Smooth muscle cell (in vitro differentiated cells): ENCODE measurements at regions not wholly inside any gene's neighbourhood (a gene's known extent, or its start where the extent isn't known, plus 50 kb on each side); places are given as distances from the start of the nearest gene placed in this dataset.

Experiments used
- DNase-seq: peaks from one replicate; lab custom pipeline; 2025; ENCODE audit not compliant: unreplicated experiment; lab: John Stamatoyannopoulos, UW
- H2AFZ ChIP-seq: fragments of 200-600 bp; sonication (generic); 2 replicates; pipeline ENCODE4 v1.6.0; 2016; ENCODE audit warnings: antibody characterized with exemption, low read depth, mild to moderate bottlenecking
- H3F3A ChIP-seq: fragments of 200-600 bp; sonication (generic); 2 replicates; pipeline ENCODE4 v1.6.0; 2017; ENCODE audit warnings: antibody characterized with exemption, low read depth
- H3K27ac ChIP-seq: fragments of 200-600 bp; sonication (generic); 2 replicates; pipeline ENCODE4 v1.5.1; 2016; ENCODE audit warnings: low read depth, mild to moderate bottlenecking
- H3K27me3 ChIP-seq: fragments of 200-600 bp; sonication (generic); 2 replicates; pipeline ENCODE4 v1.6.1; 2016; ENCODE audit warnings: low read depth, mild to moderate bottlenecking
- H3K36me3 ChIP-seq: fragments of 200-600 bp; sonication (generic); 2 replicates; pipeline ENCODE4 v1.5.1; 2016; ENCODE audit warnings: low read depth
- H3K4me1 ChIP-seq: fragments of 200-600 bp; sonication (generic); 2 replicates; pipeline ENCODE4 v1.5.1; 2016; ENCODE audit warnings: low read depth
- H3K4me2 ChIP-seq: fragments of 200-600 bp; sonication (generic); 2 replicates; pipeline ENCODE4 v1.6.0; 2016; ENCODE audit warnings: mild to moderate bottlenecking
- H3K4me3 ChIP-seq: fragments of 200-600 bp; sonication (generic); 2 replicates; pipeline ENCODE4 v1.5.1; 2016; ENCODE audit warnings: mild to moderate bottlenecking
- H3K79me2 ChIP-seq: fragments of 200-600 bp; sonication (generic); 2 replicates; pipeline ENCODE4 v1.6.0; 2016; ENCODE audit warnings: low read depth, mild to moderate bottlenecking
- H3K9ac ChIP-seq: fragments of 200-600 bp; sonication (generic); 2 replicates; pipeline ENCODE4 v1.6.0; 2016; ENCODE audit warnings: low read depth
- H3K9me3 ChIP-seq: fragments of 200-600 bp; sonication (generic); replicated peaks from 2 replicates; pipeline ENCODE4 v1.5.1; 2016; ENCODE audit warnings: low read depth
- H4K20me1 ChIP-seq: fragments of 200-600 bp; sonication (generic); 2 replicates; pipeline ENCODE4 v1.6.0; 2016; ENCODE audit warnings: low read depth
- CTCF ChIP-seq: fragments of 200-600 bp; sonication (generic); IDR thresholded peaks from 2 replicates; pipeline ENCODE4 v1.5.1; 2017; ENCODE audit warnings: borderline replicate concordance, mild to moderate bottlenecking, antibody characterized with exemption; ENCODE audit not compliant: insufficient read depth, poor library complexity, severe bottlenecking
- WGBS: methylation state at CpG from one replicate; pipeline ENCODE4 v1.1.7; 2016; ENCODE audit warnings: low lambda C conversion rate; 5-methylcytosine and 5-hydroxymethylcytosine counted together

GRCh38 chr2:145846982-145847381 is 1327.1 kb upstream of the ZEB2 start:
- TF ChIP-seq CTCF: no peak

GRCh38 chr2:145845923-145846322 is 1326.0 kb upstream of the ZEB2 start:
- no peak overlapping the region for H3K4me2 ChIP-seq
- no peaks in the 10 kb centered on the region for H3K9me3 ChIP-seq
- no peaks in the 10 kb centered on the region for H3K4me1 ChIP-seq
- H3K9ac ChIP-seq: no peak overlapping the region
- no peak overlapping the region for H3K27ac ChIP-seq
- no peaks in the 10 kb centered on the region for H3F3A ChIP-seq
- H3K36me3 ChIP-seq: no peaks in the 10 kb centered on the region
- H3K79me2 ChIP-seq: no peaks in the 10 kb centered on the region
- TF ChIP-seq CTCF: no peak
- H3K27me3 ChIP-seq: no peaks in the 10 kb centered on the region
- DNase-seq: no peak
- H4K20me1 ChIP-seq: no peaks in the 10 kb centered on the region
- no peak overlapping the region for H2AFZ ChIP-seq
- H3K4me3 ChIP-seq: no peak overlapping the region
- WGBS: 96% methylated on average over 3 of the region's 3 CpGs

More at GRCh38 chr2:145846982-145847381, 1327.1 kb upstream of the ZEB2 start:
- Histone ChIP-seq H4K20me1 (no peaks in the 10 kb centered on the region), H3K4me2 (no peak overlapping the region), H3K9me3 (no peaks in the 10 kb centered on the region), H3K4me3 (no peak overlapping the region), H3K27ac (no peak overlapping the region), H3K36me3 (no peaks in the 10 kb centered on the region), H3K9ac (no peak overlapping the region), H3K79me2 (no peaks in the 10 kb centered on the region), H3F3A (no peaks in the 10 kb centered on the region), H2AFZ (no peak overlapping the region), H3K27me3 (no peaks in the 10 kb centered on the region), H3K4me1 (no peaks in the 10 kb centered on the region)
- no peak for DNase-seq
- WGBS: 79% methylated on average over 4 of the region's 4 CpGs

- no peak overlapping the region for H3K9ac ChIP-seq
- H3K27me3 ChIP-seq: no peaks in the 10 kb centered on the region
- no peak for TF ChIP-seq CTCF
- H4K20me1 ChIP-seq: no peaks in the 10 kb centered on the region
- no peaks in the 10 kb centered on the region for H3K4me1 ChIP-seq
- H3F3A ChIP-seq: no peaks in the 10 kb centered on the region
- no peaks in the 10 kb centered on the region for H3K9me3 ChIP-seq
- H3K27ac ChIP-seq: no peak overlapping the region
- DNase-seq: no peak
- H3K79me2 ChIP-seq: no peaks in the 10 kb centered on the region
- no peak overlapping the region for H2AFZ ChIP-seq
- no peak overlapping the region for H3K4me2 ChIP-seq
- 94% methylated on average over 2 of the region's 2 CpGs for WGBS
- H3K36me3 ChIP-seq: no peaks in the 10 kb centered on the region
- no peak overlapping the region for H3K4me3 ChIP-seq
These were observed 1325.4 kb upstream of the ZEB2 start for GRCh38 chr2:145845207-145845894.

DNA sequence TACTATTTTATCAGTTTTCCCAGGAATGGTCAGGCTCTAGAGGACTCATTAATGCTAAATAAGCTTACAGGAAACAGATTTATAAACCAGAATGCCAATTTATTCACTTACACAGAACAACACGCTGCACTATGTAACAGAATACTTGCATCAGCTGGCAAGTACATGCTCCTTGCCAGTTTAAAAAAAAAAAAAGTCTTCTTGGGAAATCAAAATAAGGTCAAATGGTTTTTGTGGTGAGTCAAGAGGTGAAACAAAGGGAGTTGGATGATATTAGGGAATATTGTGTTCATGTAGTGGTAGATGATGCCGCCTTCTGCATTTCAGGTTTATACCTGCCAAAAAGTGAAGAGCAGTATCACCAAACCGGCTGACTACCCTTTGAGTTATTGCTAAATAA is 1322.1 kb upstream of the ZEB2 start:
- Histone ChIP-seq H3K4me2 (no peak overlapping the region), H3K27ac (no peak overlapping the region), H3K27me3 (no peaks in the 10 kb centered on the region), H2AFZ (no peak overlapping the region), H3K9ac (no peak overlapping the region), H3K4me1 (no peaks in the 10 kb centered on the region), H3K79me2 (no peaks in the 10 kb centered on the region), H3K36me3 (no peaks in the 10 kb centered on the region), H3K9me3 (no peaks in the 10 kb centered on the region), H4K20me1 (no peaks in the 10 kb centered on the region), H3F3A (no peaks in the 10 kb centered on the region), H3K4me3 (no peak overlapping the region)
- TF ChIP-seq CTCF: no peak
- DNase-seq: no peak
- 96% methylated on average over 3 of the region's 3 CpGs for WGBS
